ENCODE measurements at regions not wholly inside any gene's neighbourhood (a gene's known extent, or its start where the extent isn't known, plus 50 kb on each side); places are given as distances from the start of the nearest gene placed in this dataset.

GRCh38 chr20:62527781-62528180, 52.0 kb upstream of the GATA5 start:
- DNase-seq = no peak

GRCh38 chr20:62528983-62529891, 53.4 kb upstream of the GATA5 start:
- DNase-seq = no peak

DNA sequence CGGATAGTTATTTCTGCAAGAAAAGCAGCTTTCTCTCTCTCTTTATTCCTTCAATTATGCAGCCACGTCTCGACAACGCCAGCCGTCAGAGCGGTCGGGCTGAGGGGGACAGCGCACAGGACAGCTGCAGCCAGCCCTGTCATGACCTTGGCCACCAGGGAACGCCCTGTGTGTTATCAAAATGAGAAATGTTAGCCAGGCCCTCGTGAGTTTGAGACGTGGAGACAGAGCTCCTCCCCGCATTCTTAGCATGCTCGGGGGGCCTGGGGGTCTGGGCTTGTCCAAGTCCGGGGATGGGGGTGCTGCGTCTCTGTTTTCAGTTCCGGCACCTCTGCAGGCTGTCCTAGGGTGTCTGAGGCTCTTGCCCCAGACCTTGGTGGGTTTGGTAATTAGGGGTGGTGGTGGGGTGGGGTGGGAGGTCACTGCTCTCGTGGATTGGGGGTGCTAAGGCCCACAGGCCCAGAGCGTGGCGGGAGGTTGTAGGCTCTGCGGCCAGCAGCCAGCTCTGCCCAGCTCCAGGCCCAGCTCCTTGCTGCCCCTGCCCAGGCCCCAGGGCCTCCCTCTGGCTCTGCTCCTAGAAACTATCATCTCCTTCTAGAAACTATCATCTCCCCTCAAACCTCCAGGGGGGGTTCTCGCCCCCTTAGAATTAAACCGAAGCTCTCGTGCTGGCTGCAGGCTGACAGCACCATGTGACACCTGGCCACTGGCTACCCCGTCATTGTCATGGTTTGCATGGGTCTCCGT, 54.3 kb upstream of the GATA5 start:
- DNase-seq = no peak

DNA sequence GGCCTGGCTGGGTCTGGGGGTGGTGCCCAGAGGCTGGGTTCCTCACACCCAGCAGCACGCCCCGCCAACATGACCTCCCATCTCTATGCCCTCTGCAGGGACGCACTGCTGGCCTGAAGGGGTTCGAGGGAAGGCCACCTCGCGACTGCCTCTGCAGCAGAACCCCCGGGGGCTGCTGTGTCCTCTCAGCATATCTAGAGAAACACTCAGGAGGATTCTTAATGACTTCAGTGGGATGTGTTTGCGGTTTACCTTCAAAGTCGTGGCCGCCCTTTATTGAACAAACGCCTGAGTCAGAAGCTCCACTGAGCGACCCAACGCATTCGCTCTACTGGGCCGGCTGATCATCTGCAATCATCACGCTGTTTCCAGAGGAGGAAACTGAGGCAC, 54.8 kb upstream of the GATA5 start:
- no peak for DNase-seq

- no peak for DNase-seq
Observed at GRCh38 chr20:62531046-62531838, 55.4 kb upstream of the GATA5 start.

DNA sequence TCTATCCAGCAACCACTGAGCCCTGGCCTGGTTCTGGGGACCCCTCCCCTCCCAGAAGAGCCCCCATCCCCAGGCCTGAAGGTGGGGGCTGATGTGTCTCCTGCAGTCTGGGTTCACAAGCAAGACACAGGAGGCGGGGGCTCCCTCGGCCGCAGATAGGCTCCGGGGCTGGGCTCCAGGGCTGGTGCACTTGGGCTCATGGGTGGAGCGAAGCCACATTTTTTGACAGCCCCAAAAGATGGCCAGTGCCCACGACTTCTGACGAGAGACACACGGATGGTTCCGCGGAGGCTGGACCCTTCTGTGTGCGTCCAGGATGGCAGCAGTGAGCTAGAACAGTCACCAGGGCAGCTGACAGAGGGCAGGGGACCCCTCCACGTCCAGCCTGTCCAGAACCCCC, 57.1 kb upstream of the GATA5 start:
- DNase-seq = no peak

- no peak for DNase-seq
Observed at GRCh38 chr20:62533591-62534495, 58.0 kb upstream of the GATA5 start.

- DNase-seq = no peak
Observed at GRCh38 chr20:62534526-62535221, 58.9 kb upstream of the GATA5 start.

DNA sequence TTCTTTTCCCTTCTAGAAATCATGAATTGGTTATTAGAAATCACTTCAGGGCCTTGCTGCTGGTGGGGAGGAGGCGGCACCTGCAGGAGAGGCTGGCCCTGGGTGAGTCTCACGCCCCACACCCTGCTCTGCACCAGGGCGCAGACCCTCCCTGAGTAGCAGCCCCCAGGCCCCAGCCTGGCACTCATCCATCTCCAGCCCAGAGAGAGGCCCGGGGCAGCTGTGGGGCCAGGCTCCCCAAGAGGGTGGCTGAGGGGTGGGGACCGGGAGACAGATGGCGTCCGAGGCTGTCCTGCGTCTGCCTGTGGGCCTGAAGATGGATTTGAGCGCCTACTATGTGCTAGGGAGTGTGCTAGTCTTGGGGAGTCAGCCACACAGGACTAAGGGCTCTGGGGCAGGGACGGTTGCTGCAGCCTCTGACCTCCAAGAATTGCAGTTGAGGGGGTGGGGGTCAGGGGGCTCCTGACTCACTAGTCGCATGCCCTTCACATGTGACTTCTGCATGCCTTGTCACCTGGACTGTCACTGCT, 59.6 kb upstream of the GATA5 start:
- DNase-seq = no peak

GRCh38 chr20:62535964-62536363, 60.2 kb upstream of the GATA5 start:
- no peak for DNase-seq

DNA sequence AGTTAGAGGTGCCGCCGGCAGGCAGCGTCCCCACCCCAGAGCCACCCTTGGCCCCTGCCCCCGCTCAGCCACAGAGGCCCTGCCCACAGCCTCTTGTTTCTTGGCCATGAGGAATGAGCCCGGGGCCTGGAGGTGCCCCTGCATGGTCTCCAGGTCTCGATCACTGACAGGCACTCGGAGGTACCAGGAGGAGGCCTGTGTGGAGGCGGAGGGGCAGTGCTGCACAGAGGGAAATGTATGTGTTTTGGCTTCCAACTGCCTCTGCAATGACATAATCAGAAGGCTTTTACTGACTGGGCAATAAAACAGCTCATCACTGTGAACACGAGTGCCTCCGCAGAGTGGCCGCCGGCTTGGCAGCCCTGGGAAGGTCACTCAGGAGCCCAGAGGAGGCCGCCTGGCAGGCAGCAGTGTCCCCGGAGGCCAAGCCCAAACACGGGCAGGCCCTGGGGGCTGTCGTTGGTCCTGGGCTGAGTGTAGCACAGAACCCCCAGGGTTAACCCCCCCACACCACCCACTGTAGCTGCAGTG, 61.1 kb upstream of the GATA5 start:
- DNase-seq = no peak

- no peak for DNase-seq
Observed at GRCh38 chr20:62537649-62538292, 62.0 kb upstream of the GATA5 start.

- no peak for DNase-seq
Observed at GRCh38 chr20:62539198-62540045, 63.6 kb upstream of the GATA5 start.

DNA sequence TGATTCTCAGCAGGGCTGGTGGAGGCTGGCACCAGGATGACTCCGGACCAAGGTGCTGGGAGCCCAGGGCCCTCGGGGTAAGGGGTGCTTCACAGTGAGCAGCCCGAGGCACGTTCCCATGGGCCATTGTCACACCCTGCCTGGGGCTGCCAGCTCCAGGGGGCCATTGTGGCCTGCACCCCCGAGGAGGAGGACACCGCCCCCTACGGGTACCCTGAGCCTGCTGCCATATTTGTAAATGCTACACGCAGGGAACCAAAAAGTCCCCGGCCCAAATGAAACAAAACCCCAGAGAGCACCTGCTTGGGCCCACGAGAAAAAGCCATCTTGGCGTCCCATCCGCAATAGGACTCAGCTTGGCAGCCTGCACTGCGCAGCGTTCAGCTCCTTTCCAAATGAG, 64.7 kb upstream of the GATA5 start:
- no peak for DNase-seq

GRCh38 chr20:62542862-62543261, 67.1 kb upstream of the GATA5 start:
- DNase-seq = no peak

- DNase-seq = no peak
Observed at GRCh38 chr20:62543470-62544302, 67.9 kb upstream of the GATA5 start.

DNA sequence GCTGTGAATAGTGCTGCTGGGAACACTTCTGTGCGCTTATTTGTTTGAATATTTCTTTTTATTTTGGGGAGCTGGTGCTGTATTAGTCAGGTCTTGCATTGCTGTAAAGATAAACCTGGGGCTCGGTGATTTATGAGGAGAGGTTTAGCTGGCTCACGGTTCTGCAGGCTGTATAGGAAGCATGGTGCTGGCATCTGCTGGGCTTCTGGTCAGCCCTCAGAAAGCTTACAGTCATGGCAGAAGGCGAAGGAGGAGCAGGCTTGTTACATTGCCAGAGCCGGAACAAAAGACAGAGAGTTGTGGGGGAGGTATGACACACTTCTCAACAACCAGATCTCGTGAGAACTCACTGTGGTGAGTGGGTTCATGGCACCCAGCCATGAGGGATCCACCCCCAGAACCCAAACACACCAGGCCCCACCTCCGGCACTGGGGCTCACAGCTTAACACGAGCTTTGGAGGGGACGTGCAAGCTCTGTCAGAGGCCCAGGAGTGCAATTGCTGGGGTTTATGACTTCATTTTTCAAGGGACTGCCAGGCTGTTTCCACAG, 68.8 kb upstream of the GATA5 start:
- DNase-seq = no peak

GRCh38 chr20:62545271-62545670, 69.5 kb upstream of the GATA5 start:
- DNase-seq = no peak
